ENCODE measurements at regions not wholly inside any gene's neighbourhood (a gene's known extent, or its start where the extent isn't known, plus 50 kb on each side); places are given as distances from the start of the nearest gene placed in this dataset.

DNA sequence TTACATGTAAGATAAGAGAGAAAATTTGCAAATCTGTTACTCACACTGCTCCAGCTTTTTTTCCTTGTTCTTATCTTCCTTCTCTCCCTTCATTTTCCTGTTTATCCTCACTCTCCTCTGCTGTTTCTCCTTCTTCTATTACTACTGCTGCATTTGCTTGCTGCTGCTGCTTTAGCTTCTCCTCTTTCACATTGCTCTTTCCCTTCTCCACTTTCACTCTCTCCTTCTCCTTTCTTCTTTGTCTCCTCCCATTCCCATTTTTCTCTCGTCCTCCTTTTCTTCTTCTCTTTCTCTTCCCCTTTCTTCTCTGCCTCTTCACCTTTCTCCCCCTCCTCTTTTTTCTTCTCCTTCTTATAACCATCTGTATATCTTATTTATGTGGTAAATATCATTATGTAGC is 288.6 kb downstream of the CDH9 start:
- Histone ChIP-seq H3K27ac (ENCODE audit: insufficient read depth, low read length) (no peak overlapping the region), H3K4me1 (ENCODE audit: control insufficient read depth, extremely low read depth, insufficient read depth, low read length) (no peaks in the 10 kb centered on the region), H2AFZ (ENCODE audit: low read length) (no peak overlapping the region), H3K4me3 (replicated peaks in 1 of 4; ENCODE audit: control extremely low read depth in 1 of 4, insufficient read depth in 1 of 4, low read depth in 3 of 4, low read length in 4 of 4) (no peak overlapping the region), H4K20me1 (ENCODE audit: control insufficient read depth, extremely low read depth, insufficient read depth, low read length) (no peaks in the 10 kb centered on the region), H3K27me3 (ENCODE audit: control insufficient read depth, insufficient read depth, low read length) (no peaks in the 10 kb centered on the region), H3K9ac (ENCODE audit: insufficient read depth, low read length) (no peak overlapping the region), H3K9me3 (ENCODE audit: control insufficient read depth, insufficient read depth, low read depth, low read length) (no peaks in the 10 kb centered on the region), H3K36me3 (ENCODE audit: control insufficient read depth, insufficient read depth, low read length) (no peaks in the 10 kb centered on the region), H3K79me2 (ENCODE audit: control insufficient read depth, insufficient read depth, low read length) (no peaks in the 10 kb centered on the region), H3K4me2 (ENCODE audit: extremely low read depth, insufficient read depth, low read length) (no peak overlapping the region)
- TF ChIP-seq EZH2 (IDR thresholded peaks at IDR 0.05; ENCODE audit: low read length, missing control alignments), result no peak
- TF ChIP-seq, protein P1, sequence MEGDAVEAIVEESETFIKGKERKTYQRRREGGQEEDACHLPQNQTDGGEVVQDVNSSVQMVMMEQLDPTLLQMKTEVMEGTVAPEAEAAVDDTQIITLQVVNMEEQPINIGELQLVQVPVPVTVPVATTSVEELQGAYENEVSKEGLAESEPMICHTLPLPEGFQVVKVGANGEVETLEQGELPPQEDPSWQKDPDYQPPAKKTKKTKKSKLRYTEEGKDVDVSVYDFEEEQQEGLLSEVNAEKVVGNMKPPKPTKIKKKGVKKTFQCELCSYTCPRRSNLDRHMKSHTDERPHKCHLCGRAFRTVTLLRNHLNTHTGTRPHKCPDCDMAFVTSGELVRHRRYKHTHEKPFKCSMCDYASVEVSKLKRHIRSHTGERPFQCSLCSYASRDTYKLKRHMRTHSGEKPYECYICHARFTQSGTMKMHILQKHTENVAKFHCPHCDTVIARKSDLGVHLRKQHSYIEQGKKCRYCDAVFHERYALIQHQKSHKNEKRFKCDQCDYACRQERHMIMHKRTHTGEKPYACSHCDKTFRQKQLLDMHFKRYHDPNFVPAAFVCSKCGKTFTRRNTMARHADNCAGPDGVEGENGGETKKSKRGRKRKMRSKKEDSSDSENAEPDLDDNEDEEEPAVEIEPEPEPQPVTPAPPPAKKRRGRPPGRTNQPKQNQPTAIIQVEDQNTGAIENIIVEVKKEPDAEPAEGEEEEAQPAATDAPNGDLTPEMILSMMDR (conservative IDR thresholded peaks at IDR 0.05 in 1 of 2, IDR thresholded peaks at IDR 0.05 in 1 of 2; ENCODE audit: low read depth in 1 of 2, low read length in 2 of 2), result no peak
- DNase-seq (ENCODE audit: low read depth in 2 of 2), result no peak

DNA sequence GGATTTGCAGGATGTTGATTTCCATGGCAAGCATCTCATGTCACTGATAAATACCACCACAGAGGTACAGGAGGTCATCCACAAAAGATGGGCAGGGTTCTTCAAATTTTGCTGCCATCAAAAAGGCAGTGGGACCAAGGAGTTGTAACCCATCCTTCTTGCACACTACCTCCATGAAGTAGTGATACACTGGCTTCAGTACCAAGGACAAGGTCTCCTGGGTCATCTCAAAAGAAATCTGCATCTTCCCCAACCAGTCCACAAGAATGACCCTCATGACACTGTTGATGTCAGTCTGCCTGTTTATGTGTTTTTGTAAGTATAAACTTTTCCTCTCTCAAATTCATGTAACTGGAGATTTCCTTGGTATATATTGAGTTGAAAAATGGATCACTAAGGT is 298.2 kb downstream of the CDH9 start:
- Histone ChIP-seq H3K9me3 (ENCODE audit: control insufficient read depth, insufficient read depth, low read depth, low read length) (no peaks in the 10 kb centered on the region), H3K9ac (ENCODE audit: insufficient read depth, low read length) (no peak overlapping the region), H3K36me3 (ENCODE audit: control insufficient read depth, insufficient read depth, low read length) (no peaks in the 10 kb centered on the region), H3K79me2 (ENCODE audit: control insufficient read depth, insufficient read depth, low read length) (no peaks in the 10 kb centered on the region), H3K4me1 (ENCODE audit: control insufficient read depth, extremely low read depth, insufficient read depth, low read length) (no peaks in the 10 kb centered on the region), H2AFZ (ENCODE audit: low read length) (no peak overlapping the region), H3K27me3 (ENCODE audit: control insufficient read depth, insufficient read depth, low read length) (no peaks in the 10 kb centered on the region), H4K20me1 (ENCODE audit: control insufficient read depth, extremely low read depth, insufficient read depth, low read length) (no peaks in the 10 kb centered on the region), H3K27ac (ENCODE audit: insufficient read depth, low read length) (no peak overlapping the region), H3K4me2 (ENCODE audit: extremely low read depth, insufficient read depth, low read length) (no peak overlapping the region), H3K4me3 (replicated peaks in 1 of 4; ENCODE audit: control extremely low read depth in 1 of 4, insufficient read depth in 1 of 4, low read depth in 3 of 4, low read length in 4 of 4) (no peak overlapping the region)
- TF ChIP-seq EZH2 (IDR thresholded peaks at IDR 0.05; ENCODE audit: low read length, missing control alignments), result no peak
- TF ChIP-seq, protein P1 (conservative IDR thresholded peaks at IDR 0.05 in 1 of 2, IDR thresholded peaks at IDR 0.05 in 1 of 2; ENCODE audit: low read depth in 1 of 2, low read length in 2 of 2), result no peak
- no peak for DNase-seq (ENCODE audit: low read depth in 2 of 2)

DNA sequence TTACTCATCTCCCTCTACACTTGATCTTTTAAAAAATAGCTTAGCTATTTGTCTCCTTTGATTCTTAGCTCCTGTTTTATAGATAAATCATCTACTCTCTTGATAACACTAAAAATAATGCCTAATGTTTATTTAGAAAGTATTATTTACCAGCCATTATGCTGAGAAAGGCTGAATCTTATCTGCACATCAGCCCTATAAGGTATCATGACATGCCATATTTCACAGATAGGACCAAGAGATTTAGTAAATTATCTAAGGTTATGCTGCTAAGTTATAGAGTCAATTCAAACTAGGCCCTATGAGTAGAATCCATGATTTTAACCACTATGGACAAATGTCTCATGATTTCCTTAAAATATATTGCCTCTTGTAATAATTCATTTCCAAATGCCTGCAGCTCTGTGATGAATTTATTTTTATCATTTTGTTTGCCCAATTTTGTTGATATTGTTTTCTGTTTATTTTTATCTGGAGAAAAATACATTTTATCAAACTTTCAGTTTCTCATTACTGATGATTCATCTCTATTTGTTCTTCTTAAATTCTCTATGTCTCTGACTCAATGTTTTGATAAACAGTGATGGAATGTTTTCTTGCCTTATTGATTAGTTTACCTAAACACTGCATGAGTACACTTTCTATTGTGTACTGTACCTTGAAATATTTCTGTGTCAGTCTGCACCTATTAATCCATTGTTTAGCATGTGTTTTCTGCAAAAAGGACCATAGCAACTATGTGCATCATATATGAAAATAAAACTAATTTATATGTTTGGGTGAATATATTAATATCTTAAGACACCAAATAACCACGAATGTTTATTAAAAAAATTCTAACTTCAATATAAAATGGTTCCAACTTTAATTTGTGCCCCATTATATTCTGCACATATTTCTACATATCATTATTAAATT is 300.8 kb downstream of the CDH9 start:
- no peaks in the 10 kb centered on the region for H3K27me3 ChIP-seq (ENCODE audit: control insufficient read depth, insufficient read depth, low read length)
- no peaks in the 10 kb centered on the region for H3K9me3 ChIP-seq (ENCODE audit: control insufficient read depth, insufficient read depth, low read depth, low read length)
- no peak overlapping the region for H3K27ac ChIP-seq (ENCODE audit: insufficient read depth, low read length)
- no peak for TF ChIP-seq EZH2 (IDR thresholded peaks at IDR 0.05; ENCODE audit: low read length, missing control alignments)
- TF ChIP-seq, protein P1 (conservative IDR thresholded peaks at IDR 0.05 in 1 of 2, IDR thresholded peaks at IDR 0.05 in 1 of 2; ENCODE audit: low read depth in 1 of 2, low read length in 2 of 2), result no peak
- no peak for DNase-seq (ENCODE audit: low read depth in 2 of 2)
- no peak overlapping the region for H3K4me2 ChIP-seq (ENCODE audit: extremely low read depth, insufficient read depth, low read length)
- no peaks in the 10 kb centered on the region for H4K20me1 ChIP-seq (ENCODE audit: control insufficient read depth, extremely low read depth, insufficient read depth, low read length)
- H2AFZ ChIP-seq (ENCODE audit: low read length), result no peak overlapping the region
- H3K79me2 ChIP-seq (ENCODE audit: control insufficient read depth, insufficient read depth, low read length), result no peaks in the 10 kb centered on the region
- no peak overlapping the region for H3K4me3 ChIP-seq (replicated peaks in 1 of 4; ENCODE audit: control extremely low read depth in 1 of 4, insufficient read depth in 1 of 4, low read depth in 3 of 4, low read length in 4 of 4)
- no peaks in the 10 kb centered on the region for H3K4me1 ChIP-seq (ENCODE audit: control insufficient read depth, extremely low read depth, insufficient read depth, low read length)
- no peak overlapping the region for H3K9ac ChIP-seq (ENCODE audit: insufficient read depth, low read length)
- H3K36me3 ChIP-seq (ENCODE audit: control insufficient read depth, insufficient read depth, low read length), result no peaks in the 10 kb centered on the region
